HG02610 (cell line): ENCODE measurements at regions not wholly inside any gene's neighbourhood (a gene's known extent, or its start where the extent isn't known, plus 50 kb on each side); places are given as distances from the start of the nearest gene placed in this dataset.
"Not testable (repeated sequence)": the region's sequence is repeated elsewhere in the genome, so short reads cannot be mapped to it uniquely, and the experiment has no call there.

ENCODE experiments used
- ATAC-seq: cut with Tn5 transposase; IDR thresholded peaks from one replicate; pipeline ENCODE4 v1.9.1; 2021; ENCODE audit warnings: mild to moderate bottlenecking, moderate library complexity; ENCODE audit not compliant: unreplicated experiment

DNA sequence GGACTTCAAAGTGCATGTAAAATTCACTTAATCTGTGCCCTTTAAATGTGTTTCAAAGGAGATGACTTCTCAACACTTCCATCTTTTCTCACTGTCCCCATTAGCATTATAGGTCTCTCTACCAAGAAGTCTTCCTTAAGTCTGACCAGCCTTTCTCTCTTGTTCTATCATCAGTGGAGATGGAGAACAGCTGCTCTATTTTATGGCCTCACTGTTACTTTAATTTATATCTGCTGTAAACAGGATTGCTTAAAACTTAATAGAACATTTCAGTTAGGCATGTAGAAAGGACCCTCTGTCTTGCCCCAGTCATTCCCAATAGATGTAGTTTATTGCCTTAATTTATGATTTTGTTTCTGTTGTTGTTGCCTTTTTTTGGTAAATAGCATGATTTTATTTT lies 86.0 kb upstream of the CDC42EP3 start:
- not testable (repeated sequence) for ATAC-seq

DNA sequence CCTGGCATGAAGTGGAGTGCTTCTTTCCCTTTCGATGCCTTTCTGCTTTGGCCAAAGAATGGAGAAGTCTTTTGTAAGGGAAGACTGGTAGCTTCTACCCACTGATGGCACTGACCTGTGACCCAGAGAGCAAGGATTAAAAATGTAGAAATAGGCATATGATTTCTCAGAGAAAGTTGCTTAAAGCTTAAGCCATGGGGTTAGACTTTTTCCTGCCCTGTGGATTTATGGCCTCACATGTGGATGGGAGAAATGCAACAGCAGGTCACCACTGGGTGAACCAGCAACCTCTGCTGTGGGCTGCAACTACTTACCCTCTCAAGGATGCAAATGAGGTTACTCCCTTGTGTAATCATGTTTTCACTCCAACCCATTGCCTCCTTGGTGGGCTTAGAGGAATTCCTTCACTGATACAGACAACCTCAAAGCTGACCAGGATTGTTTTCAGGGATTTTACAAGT lies 86.7 kb upstream of the CDC42EP3 start:
- ATAC-seq: not testable (repeated sequence)

DNA sequence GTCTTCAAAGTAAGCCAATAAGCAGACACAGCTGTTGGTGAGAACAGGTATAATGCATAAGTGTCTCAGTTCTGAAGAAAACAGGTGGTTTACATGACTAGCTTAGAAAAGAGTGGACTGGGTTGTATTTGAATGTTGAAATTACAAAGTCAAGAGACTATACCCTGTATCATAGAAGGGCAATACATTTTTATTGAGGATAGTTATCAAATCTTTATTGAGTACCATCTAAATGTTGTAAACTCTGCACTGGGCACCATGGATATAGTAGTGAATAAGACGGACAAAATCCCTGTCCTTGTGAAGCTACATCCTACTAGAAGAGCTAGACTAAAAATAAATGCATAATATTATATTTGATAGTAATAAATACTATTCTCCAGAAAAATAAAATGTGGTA lies 88.5 kb upstream of the CDC42EP3 start:
- not testable (repeated sequence) for ATAC-seq

DNA sequence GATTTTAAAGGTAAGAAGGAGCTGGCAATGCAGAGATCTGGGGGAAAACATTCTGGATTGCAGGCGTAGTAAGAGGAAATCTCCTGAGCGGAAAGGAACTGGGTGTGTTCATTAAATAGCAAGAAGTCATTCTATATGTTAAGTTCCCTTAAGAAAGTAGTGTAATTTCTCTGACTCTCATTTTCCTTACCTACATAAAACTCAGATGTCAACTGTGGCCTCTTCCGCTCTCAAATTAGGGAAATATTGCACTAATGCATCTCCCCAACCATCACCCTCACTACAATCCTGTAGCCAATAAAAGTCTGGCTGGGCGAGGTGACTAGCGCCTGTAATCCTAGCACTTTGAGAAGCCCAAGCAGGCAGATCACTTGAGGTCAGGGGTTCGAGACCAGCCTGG lies 89.0 kb upstream of the CDC42EP3 start:
- ATAC-seq: no peak

DNA sequence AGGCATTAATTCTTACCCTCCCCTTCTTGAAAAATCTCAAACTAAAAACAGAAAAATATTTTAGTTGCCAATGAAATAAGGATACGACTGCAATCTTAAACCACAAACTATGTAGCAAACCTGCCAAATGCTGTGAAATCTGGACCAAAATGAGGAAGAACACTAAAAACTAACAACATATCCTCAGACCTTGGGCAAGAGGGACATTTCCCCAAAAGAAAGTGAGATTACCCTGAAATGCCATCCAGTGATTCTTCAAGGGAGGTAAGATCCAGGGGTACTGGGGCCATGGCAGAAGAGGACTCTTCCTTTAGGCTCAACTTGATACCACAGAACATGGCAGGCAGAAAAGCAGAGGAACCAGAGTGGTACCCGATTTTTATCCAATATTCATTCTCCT lies 90.8 kb upstream of the CDC42EP3 start:
- ATAC-seq: not testable (repeated sequence)

DNA sequence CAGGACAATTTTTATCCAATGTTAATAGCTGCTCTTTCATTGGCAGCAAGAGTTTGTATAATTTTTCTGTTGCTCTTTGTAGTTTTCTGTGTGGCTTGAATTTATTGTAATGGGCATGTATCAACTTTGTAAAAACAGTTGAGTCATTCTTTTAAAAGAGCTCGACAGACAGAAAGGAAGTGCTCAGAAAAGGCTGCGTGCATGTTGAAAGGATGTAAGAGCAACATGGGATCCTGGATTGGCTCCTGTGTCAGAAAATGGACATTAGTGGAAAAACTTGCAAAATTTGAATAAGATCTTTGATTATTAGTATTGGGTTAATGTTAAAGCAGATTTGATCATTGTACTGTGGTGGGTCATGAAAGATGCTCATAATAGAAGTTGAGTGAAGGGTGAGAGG lies 93.3 kb upstream of the CDC42EP3 start:
- no peak for ATAC-seq

DNA sequence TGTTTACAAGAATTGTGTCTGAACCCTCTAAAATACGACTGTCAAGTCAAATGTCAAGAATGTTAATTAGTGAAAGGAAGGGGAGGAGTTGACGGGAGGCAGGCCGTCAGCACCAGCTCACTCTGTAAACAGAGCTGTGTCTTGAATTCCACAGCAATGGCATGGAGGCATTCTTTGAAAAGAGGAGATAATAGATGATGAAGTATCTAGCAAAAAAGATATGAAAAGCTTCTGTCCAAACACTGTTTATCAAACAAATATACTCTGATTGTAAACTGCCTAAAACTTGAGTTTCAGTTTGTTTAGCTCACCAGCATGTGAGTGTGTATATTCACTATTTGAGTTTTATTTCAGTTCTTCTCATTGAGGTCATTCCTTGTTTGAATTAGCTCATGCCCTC lies 94.7 kb upstream of the CDC42EP3 start:
- no peak for ATAC-seq

DNA sequence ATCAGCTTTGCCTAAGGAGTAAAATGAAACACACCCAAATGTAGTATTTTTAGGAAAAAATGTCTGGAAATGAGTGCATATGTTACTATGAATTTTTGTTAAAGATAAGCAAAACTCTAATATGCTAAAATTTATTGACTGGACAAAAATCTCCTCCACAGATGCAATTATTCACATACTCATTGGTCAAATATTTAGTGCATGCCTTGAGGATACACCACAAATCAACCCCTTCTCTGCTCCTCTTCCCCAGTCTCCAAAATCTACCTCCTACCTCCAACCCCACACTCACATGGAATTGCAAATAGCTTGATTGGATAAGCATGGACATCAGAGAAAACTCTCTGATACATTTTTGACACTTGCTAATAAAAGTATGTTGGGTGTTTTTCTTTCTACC lies 95.6 kb upstream of the CDC42EP3 start:
- no peak for ATAC-seq

DNA sequence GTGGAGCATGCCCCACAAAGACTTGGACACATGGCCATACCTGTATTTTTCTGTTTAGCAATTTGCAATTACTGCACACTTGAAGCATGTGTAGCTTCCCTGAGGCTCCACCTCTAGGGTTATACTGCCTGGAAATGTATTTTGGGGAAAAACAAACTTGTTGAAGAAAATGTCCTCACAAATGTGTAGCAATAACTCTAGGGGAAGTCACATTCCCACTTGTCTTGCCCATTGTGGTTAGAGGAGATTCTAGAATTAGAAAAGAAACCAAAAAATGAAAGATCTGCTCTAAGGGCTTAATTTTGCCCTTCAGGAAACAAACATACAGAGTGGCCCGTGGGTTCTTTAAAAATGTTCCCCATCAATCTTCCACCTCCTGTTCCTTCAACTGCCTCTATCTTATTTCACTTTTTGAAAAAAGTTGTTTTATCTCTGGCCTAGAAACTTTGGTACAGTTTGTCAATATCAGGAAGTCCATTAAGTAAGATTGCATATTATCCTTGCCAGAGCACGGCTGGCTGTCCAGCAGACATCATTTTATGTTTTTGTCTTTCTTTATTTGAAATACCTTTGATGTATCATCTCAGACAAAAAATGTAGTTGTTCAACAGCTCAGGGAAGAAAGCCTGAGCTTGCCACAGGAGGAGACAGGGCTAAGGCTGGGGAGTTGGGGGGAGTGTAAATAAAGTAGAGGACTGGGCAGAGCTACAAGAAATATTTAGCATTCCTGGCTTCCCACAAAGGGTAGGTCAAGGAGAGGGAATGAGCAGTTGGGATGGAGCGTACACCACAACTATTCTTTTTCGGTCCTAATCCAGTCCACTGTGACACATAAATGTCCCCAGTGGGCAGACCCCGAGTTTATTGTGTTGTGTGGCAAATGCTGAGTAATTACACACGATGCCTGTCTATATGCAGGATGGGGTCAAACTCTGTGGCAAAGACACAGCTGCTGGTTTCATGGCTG lies 96.8 kb upstream of the CDC42EP3 start:
- no peak for ATAC-seq

DNA sequence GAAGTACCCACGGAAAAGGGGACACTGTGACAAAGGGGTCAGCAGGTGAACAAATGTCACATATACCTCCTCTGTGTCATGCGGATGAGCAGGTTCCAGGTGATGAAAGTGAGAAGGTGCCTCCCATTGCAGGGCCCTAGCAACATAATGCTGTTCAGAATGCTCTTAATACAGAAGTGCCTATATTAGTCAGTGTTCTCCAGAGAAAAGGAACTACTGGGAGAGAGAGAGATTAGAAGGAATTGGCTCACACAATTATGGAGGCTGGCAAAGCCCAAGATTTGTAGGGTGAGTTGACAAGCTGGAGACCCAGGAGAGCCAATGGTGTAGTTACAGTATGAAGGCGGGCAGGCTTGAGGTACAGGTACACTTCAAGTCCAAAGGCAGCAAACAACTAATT lies 98.1 kb upstream of the CDC42EP3 start:
- no peak for ATAC-seq

DNA sequence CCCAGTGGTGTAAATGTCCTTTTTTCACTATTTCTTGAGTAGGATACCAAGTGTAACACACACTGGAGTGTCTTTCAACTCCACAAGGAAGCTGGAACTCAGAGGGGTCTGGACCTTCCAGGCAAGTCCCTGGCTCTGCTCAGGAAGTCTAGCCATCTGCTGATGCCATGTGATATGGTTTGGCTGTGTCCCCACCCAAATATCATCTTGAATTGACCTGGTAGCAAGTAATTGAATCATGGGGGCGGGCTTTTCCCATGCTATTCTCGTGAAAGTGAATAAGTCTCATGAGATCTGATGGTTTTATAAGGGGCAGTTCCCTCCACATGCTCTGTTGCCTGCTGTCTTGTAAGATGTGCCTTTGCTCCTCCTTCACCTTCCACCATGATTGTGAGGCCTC lies 99.4 kb upstream of the CDC42EP3 start:
- no peak for ATAC-seq

DNA sequence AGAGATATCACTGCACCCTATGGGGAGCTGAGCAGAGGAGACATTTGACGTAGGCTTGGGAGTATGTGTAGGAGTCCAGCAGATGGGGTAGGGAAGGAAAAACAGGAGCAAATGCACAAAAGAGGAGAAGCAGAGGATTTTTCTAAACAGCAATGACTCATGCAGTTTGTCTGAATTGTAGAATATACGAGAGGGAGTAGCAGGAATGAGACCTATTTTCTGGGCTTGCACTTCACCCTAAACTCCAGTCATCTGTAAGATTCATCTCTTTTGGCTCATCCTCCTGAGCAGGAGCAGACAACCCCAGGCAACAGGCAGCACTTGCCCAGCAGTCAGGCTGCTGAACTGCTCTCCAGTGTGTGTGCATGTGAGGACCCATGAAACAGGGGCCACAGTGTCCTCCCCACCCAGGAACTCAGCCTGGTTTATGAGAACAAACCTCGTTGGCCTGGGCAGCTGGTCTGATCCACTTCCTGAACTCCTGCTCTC lies 100.2 kb upstream of the CDC42EP3 start:
- no peak for ATAC-seq

DNA sequence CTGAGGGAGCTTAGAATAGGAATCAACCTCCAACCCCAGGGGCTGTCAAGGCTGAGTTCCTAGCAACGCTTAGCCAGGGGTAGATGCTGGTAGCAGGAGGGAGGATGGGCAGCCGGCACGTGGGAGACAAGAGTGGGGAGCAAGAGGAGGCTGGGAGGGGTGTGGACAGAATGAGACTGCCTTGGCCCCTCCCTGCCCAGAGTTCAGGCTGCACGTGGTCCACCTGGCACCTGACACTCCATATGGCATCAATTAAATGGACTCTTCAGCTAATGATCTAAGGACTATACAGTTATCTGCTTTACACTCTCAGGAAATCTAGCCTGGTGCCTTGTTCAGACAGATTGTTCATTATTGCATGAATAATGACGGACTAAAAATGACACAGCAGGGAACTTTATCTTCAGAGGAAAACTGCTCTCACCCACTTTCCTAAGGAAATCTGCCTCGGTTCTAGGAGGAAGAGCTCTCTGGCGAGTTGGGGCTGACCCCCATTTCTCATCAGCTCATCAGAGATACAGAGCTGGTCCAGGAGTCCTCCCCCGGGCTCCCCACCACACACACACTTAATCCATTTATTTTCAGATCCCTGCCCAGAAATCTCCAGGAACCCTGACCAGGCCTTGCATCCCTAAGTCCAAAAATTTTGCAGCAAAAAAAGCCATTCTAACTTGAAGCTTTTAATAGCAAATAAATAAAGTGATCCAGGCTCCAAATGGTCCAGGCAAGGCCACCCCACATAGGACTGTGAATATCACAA lies 102.1 kb upstream of the CDC42EP3 start:
- no peak for ATAC-seq

DNA sequence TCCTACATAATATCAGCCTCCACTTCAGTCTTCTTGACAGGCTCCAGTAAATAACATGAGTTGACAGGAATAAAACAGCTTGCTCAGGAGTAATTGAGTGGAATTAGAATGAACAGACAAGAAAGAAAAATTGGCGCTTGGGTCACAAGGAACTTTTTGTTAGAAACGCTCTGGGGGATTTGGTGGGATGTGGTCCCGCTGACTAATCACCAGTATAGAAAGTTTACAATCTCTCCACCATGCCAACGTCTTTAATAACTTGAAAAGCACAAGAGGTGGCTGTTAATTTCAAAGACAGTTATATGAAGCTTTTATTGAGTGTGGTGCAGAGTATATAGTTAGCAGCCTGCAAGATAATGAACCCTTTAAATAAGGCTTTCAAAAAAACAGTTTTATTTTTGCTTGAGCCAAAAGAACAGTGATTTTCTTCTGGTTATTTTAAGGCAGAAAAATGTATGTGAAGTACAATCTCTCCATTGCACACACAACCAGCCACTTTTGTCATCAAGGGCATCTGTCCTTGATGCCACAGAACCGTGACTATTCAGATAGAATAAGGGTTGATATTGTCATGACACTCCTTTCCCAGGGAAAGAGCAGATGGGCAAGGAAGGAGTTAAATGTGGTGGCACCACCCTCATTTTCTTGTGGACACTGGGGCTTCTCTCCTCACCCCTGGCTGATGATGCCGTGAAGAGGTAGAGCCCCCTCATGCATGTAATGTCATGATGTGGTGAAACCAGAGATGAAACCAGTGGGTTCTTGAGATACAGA lies 102.9 kb upstream of the CDC42EP3 start:
- not testable (repeated sequence) for ATAC-seq

DNA sequence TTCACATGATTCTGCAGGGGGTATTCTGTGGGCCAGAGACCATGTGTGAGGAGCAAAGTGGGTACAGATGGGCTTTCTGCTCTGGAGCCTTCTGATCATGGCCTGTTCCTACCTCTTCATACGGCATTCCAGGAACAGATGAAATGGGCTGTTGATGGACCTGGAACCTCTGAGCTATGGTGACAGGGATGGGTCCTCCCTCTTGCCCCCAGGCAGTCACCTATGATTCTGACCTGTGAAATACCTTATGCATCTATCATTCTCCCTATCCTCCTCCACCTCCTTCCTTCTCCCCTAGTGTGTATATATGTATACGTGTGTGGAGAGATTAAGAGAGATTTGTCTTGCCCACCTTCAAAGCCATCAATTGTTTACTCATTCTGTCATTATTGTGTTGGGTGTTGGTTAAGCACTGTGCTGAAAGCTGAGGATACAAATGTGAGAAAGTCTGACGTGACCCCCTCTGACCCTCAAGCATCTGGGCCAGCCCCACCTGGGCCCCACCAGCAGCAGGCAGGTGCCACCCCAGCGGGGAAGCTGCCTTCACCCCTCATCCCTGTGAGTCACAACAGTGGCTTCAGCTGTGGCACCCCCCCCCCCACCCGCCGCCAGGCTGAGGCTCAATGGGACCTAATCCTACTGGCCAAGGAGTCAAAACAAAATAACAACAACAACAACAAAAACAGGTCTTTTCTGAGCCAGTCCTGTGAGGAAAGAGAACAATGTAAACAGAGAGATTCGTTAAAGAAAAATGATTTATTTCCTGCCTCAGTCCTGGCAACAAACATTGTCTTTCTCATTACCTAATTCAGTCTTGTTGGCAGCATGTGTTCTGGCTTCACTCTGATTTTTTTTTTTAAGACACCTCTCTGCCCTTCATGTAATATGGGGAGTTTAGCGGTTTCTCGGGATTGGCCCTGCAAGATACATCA lies 103.8 kb upstream of the CDC42EP3 start:
- ATAC-seq: no peak

DNA sequence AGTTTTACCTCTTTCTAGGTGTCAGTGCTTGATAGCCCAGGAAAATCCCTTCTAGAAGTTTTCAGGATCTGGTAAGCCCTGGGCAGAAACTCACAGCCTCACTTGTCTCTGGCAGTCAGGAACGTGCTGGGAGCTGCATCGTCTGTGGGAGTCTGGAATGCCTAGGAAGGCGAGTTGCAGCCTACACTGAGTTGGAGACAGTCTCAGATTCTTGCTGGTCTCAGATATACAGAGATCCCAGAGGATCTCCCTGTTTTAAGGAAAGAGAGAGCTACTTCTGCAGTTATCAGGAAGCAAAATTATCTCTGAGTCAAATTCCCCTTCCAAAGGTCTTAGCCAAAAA lies 104.4 kb upstream of the CDC42EP3 start:
- ATAC-seq: no peak

DNA sequence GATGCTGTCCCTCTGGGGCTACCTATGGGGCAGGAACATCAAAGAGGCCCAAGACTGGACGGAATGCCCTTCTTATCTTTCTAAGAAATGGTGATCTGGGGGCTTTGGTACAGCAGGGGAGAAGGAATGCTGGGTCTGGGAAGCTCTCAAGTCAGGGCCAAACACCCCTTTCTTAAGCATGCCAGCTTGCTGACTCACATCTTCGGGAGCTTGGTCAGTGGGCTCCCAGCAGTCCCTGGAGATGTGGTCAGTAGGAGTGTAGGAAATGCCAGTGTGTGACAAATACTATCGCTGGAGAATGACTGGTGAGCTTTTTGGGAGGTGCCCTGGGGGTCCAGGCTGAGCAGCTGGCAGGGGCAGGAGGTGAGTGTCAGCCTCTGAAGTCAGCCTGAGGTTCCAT lies 105.0 kb upstream of the CDC42EP3 start:
- no peak for ATAC-seq

DNA sequence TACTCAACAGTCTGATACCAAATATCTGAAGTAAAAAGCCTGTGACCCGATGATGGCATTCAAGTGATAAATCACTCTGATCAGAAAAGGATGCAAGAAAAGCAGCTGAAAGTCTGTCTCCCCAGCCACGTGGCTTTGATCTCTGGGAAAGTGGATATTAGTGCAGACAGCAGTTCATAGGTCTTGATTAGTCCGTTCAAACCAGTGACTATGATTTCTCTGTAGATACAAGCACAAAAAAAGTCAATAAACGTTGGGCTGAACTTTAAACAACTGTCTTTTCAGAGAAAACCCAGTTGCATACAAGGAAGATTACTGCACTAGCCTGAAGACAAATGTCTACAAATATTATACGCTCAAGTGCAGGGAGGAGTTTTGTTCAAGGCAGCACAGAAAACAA lies 107.7 kb upstream of the CDC42EP3 start:
- ATAC-seq: no peak

DNA sequence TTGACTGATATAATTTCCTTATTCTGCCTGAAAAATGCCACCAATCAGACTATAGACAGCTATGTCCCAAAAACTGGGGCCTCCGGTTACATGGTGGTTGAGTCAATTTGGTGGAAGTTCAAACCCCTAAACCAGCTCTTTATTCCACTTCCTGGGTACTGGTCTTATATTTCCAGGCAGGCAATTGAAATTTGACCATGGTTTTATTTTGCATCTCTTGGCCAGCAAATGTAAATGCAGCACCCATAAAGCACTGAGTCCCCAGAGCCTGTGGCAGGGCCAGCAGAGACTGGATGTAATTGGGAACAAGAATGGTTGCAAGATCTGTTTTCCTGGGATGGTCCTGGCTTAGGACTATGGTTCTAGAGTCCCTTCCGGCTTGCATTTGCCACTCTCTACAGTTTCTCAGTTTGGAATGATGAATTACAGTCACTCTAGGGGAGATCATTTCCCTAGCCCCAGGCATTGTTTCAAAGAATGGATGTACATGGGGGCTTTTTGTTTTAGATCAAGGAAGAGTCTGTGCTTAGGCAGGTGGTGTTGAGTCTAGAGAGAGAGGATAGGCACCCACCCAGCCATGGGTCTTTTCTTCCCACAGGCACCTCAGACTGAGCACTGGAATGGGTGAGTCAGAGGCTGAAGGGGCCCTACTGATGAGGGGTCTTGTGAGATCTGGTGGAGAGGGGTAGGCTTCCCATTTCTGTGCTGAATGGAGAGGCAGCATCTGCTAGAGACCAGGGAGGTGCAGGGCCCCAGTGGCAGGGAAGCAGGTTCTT lies 108.4 kb upstream of the CDC42EP3 start:
- ATAC-seq: no peak

DNA sequence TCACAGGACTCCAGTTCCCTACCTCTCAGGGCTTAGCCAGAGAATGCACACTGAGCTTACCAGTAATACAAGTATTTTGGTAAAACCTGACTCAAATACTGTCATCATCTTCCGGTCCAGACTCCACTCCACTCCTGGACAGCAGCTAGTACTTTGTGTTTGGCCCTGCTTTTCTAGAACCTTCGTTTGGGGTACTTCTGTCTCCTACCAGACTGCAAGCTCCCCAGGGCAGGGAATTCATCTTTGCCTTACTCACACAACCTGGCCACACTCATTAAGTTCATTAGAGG lies 108.9 kb upstream of the CDC42EP3 start:
- ATAC-seq: no peak
